ENCODE measurements at regions not wholly inside any gene's neighbourhood (a gene's known extent, or its start where the extent isn't known, plus 50 kb on each side); places are given as distances from the start of the nearest gene placed in this dataset.

DNA sequence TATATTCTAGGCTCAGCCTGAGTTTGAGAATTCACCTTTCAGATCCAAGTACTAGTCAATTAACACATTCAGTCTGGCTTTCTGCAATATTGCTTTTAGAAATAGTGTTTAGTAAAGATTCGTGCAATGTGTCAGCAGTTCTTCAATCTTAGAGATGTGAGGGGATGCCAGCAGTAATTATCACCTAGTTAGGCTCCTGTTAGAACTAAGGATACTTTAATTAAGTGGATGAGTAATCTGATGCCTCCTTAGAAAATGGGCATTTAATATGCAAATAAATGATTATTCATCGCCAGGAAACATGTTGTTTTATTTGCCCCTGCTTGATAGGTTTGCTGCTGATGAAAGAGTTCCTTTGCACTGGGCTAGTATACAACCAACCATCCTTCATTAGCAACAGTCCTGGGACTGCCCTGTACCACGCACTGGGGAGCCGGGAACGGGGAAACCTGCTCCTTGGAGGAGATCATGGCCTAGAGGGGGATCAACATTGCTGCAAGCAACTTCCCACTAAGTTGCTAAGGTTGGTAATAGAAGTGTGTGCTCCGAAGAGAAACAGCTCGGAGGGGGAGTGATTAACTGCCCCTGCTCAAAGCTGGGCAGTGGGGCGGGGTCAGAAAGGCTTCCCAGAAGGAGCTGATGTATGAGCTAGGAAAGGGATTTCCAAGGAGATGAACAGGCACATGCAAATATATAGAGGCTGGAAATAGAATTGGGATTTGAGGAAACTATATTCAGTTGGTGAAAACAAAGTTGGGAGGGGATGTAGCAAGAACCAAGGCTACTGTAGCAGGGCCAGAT, 231.8 kb downstream of the DRD1 start:
- Histone ChIP-seq H3F3A (ENCODE audit: control insufficient read depth, insufficient read depth) (no peaks in the 10 kb centered on the region), H3K4me3 (ENCODE audit: low read length) (no peak overlapping the region), H3K79me2 (ENCODE audit: control insufficient read depth, low read length) (no peaks in the 10 kb centered on the region), H4K20me1 (ENCODE audit: control insufficient read depth, insufficient read depth, low read depth, low read length) (no peaks in the 10 kb centered on the region), H3K4me1 (ENCODE audit: control insufficient read depth, low read length) (no peaks in the 10 kb centered on the region), H3K4me2 (ENCODE audit: low read length) (no peak overlapping the region), H3K9me3 (ENCODE audit: control insufficient read depth, insufficient read depth, low read length) (no peaks in the 10 kb centered on the region), H3K27ac (ENCODE audit: low read depth, low read length) (no peak overlapping the region), H3K9me2 (replicated peaks; ENCODE audit: control insufficient read depth, low read length) (no peaks in the 10 kb centered on the region), H3K27me3 (ENCODE audit: control insufficient read depth, low read length) (no peaks in the 10 kb centered on the region), H3K36me3 (ENCODE audit: control insufficient read depth, low read length) (no peaks in the 10 kb centered on the region)
- TF ChIP-seq EZH2phosphoT487 (IDR thresholded peaks at IDR 0.05; ENCODE audit: borderline replicate concordance, low read length): no peak
- TF ChIP-seq, protein P1, sequence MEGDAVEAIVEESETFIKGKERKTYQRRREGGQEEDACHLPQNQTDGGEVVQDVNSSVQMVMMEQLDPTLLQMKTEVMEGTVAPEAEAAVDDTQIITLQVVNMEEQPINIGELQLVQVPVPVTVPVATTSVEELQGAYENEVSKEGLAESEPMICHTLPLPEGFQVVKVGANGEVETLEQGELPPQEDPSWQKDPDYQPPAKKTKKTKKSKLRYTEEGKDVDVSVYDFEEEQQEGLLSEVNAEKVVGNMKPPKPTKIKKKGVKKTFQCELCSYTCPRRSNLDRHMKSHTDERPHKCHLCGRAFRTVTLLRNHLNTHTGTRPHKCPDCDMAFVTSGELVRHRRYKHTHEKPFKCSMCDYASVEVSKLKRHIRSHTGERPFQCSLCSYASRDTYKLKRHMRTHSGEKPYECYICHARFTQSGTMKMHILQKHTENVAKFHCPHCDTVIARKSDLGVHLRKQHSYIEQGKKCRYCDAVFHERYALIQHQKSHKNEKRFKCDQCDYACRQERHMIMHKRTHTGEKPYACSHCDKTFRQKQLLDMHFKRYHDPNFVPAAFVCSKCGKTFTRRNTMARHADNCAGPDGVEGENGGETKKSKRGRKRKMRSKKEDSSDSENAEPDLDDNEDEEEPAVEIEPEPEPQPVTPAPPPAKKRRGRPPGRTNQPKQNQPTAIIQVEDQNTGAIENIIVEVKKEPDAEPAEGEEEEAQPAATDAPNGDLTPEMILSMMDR (IDR thresholded peaks at IDR 0.05; ENCODE audit: low read depth, low read length, poor library complexity, severe bottlenecking): no peak

GRCh38 chr5:175207321-175208040, 236.5 kb downstream of the DRD1 start:
- TF ChIP-seq EZH2phosphoT487 (IDR thresholded peaks at IDR 0.05; ENCODE audit: borderline replicate concordance, low read length): no peak
- TF ChIP-seq, protein P1 (IDR thresholded peaks at IDR 0.05; ENCODE audit: low read depth, low read length, poor library complexity, severe bottlenecking): no peak
- no peaks in the 10 kb centered on the region for H3K9me3 ChIP-seq (ENCODE audit: control insufficient read depth, insufficient read depth, low read length)
- H3K4me3 ChIP-seq (ENCODE audit: low read length): no peak overlapping the region
- no peak overlapping the region for H3K27ac ChIP-seq (ENCODE audit: low read depth, low read length)
- no peaks in the 10 kb centered on the region for H3K36me3 ChIP-seq (ENCODE audit: control insufficient read depth, low read length)
- H3K4me2 ChIP-seq (ENCODE audit: low read length): no peak overlapping the region
- H3K4me1 ChIP-seq (ENCODE audit: control insufficient read depth, low read length): no peaks in the 10 kb centered on the region
- H3K9me2 ChIP-seq (replicated peaks; ENCODE audit: control insufficient read depth, low read length): no peaks in the 10 kb centered on the region
- no peaks in the 10 kb centered on the region for H3K27me3 ChIP-seq (ENCODE audit: control insufficient read depth, low read length)
- H3F3A ChIP-seq (ENCODE audit: control insufficient read depth, insufficient read depth): no peaks in the 10 kb centered on the region
- H4K20me1 ChIP-seq (ENCODE audit: control insufficient read depth, insufficient read depth, low read depth, low read length): no peaks in the 10 kb centered on the region
- no peaks in the 10 kb centered on the region for H3K79me2 ChIP-seq (ENCODE audit: control insufficient read depth, low read length)

DNA sequence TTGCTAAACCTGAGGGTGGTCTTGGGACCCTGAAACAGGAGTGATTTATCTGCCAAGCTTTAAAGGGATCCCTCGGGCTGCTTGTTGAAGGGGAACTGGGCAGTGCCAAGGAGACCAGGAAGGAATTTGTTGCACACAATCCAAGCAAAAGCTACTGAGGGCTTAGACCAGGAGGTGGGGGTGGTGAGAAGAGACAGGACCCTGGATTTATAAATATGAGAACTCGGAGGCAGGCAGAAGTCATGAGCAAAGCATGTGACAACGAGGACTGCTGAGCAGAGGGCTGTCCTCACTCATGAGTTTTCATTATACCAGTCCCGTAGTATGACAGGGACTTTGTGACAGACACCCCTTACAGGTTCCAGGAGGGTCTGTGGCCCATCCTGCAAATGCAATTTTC, 237.3 kb downstream of the DRD1 start:
- Histone ChIP-seq H3K9me3 (ENCODE audit: control insufficient read depth, insufficient read depth, low read length) (no peaks in the 10 kb centered on the region), H3K27me3 (ENCODE audit: control insufficient read depth, low read length) (no peaks in the 10 kb centered on the region), H3K27ac (ENCODE audit: low read depth, low read length) (no peak overlapping the region), H3F3A (ENCODE audit: control insufficient read depth, insufficient read depth) (no peaks in the 10 kb centered on the region), H3K4me1 (ENCODE audit: control insufficient read depth, low read length) (no peaks in the 10 kb centered on the region), H3K9me2 (replicated peaks; ENCODE audit: control insufficient read depth, low read length) (no peaks in the 10 kb centered on the region), H3K36me3 (ENCODE audit: control insufficient read depth, low read length) (no peaks in the 10 kb centered on the region), H4K20me1 (ENCODE audit: control insufficient read depth, insufficient read depth, low read depth, low read length) (no peaks in the 10 kb centered on the region), H3K79me2 (ENCODE audit: control insufficient read depth, low read length) (no peaks in the 10 kb centered on the region), H3K4me2 (ENCODE audit: low read length) (no peak overlapping the region), H3K4me3 (ENCODE audit: low read length) (no peak overlapping the region)
- no peak for TF ChIP-seq EZH2phosphoT487 (IDR thresholded peaks at IDR 0.05; ENCODE audit: borderline replicate concordance, low read length)
- TF ChIP-seq, protein P1 (IDR thresholded peaks at IDR 0.05; ENCODE audit: low read depth, low read length, poor library complexity, severe bottlenecking): no peak

All from DOHH2 (cell line).